HCT116 (cell line): ENCODE measurements at regions not wholly inside any gene's neighbourhood (a gene's known extent, or its start where the extent isn't known, plus 50 kb on each side); places are given as distances from the start of the nearest gene placed in this dataset.

ENCODE experiments used
- ATAC-seq: fragments of 200-7000 bp; cut with Tn5 transposase; 2 replicates; pipeline ENCODE4 v1.9.1; 2020; ENCODE audit warnings: mild to moderate bottlenecking, moderate library complexity
- BruUV-seq: library from RNA; stranded (reverse); fragments of 400-500 nt; replicated peaks from 2 replicates; lab custom pipeline; 2021; lab: Mats Ljungman, UMichigan
- CTCF ChIA-PET: fragments of 300-600 bp; sonication (Branson Sonifier 250); formaldehyde crosslinking; loops from one replicate; lab custom pipeline; 2021; ENCODE audit warnings: antibody characterized with exemption; lab: Charles Lee
- POLR2A ChIA-PET: fragments of 300-600, 350-600 bp; sonication (Branson Sonifier 250); formaldehyde crosslinking; loops from one replicate; lab custom pipeline; 2021; ENCODE audit warnings: antibody characterized with exemption; lab: Charles Lee
- RAD21 ChIA-PET, 2 experiments: fragments of 300-600 bp; sonication (Branson Sonifier 250); formaldehyde crosslinking; loops; one replicate each; lab custom pipeline; 2023; ENCODE audit warnings: low total read pairs in 2 of 2; ENCODE audit not compliant: uncharacterized antibody in 2 of 2, unreplicated experiment in 2 of 2, low non-redundant PET in 1 of 2; lab: Charles Lee
- DNase-seq: peaks from one replicate; pipeline ENCODE4 v3.0.0-alpha.2; 2010; ENCODE audit warnings: low read depth, low spot score
- H2AFZ ChIP-seq: fragments of 200-600 bp; shearing (Covaris generic), sonication (generic); 2 replicates; pipeline ENCODE4 v1.6.1; 2017; ENCODE audit warnings: low read depth, mixed run types, mixed read lengths, antibody characterized with exemption, low read length; ENCODE audit not compliant: poor library complexity, severe bottlenecking
- H3K27ac ChIP-seq: 2 replicates; pipeline ENCODE4 v1.5.1; 2012; ENCODE audit warnings: low read depth, low read length
- H3K27me3 ChIP-seq: fragments of 200-600 bp; sonication (generic); 2 replicates; pipeline ENCODE4 v1.6.1; 2016; ENCODE audit warnings: mixed run types, low read length, mixed read lengths; ENCODE audit not compliant: insufficient read depth
- H3K36me3 ChIP-seq, 2 experiments: fragments of 200-500 bp in 1 of 2; fragments of 200-600 bp in 1 of 2; sonication (Bioruptor generic) in 1 of 2; sonication (generic) in 1 of 2; 2 replicates each; pipeline versions ENCODE4 v1.5.1 to v1.6.1; 2014 to 2016; ENCODE audit warnings: low read length in 2 of 2, inconsistent platforms in 1 of 2, mixed read lengths in 1 of 2, mixed run types in 1 of 2; ENCODE audit not compliant: insufficient read depth in 2 of 2, control insufficient read depth in 1 of 2
- H3K4me1 ChIP-seq, 2 experiments: fragments of 200-600 bp in 1 of 2; sonication (generic) in 1 of 2; 2 replicates each; pipeline versions ENCODE4 v1.5.1 to v1.6.1; 2012 to 2017; ENCODE audit warnings: low read length in 2 of 2, inconsistent platforms in 1 of 2, mild to moderate bottlenecking in 1 of 2, mixed read lengths in 1 of 2, mixed run types in 1 of 2, moderate library complexity in 1 of 2; ENCODE audit not compliant: insufficient read depth in 2 of 2, control insufficient read depth in 1 of 2
- H3K4me2 ChIP-seq: fragments of 200-600 bp; sonication (generic); 2 replicates; pipeline ENCODE4 v1.6.1; 2017; ENCODE audit warnings: mixed run types, low read length, mixed read lengths
- H3K4me3 ChIP-seq, 2 experiments: fragments of 200-600 bp in 1 of 2; sonication (generic) in 1 of 2; replicated peaks in 1 of 2; 2 replicates each; pipeline ENCODE4 v1.5.1; 2011 to 2016; ENCODE audit warnings: low read length in 2 of 2, control low read depth in 1 of 2, low read depth in 1 of 2, mild to moderate bottlenecking in 1 of 2, mixed read lengths in 1 of 2, mixed run types in 1 of 2
- H3K79me2 ChIP-seq: fragments of 200-600 bp; sonication (generic); 2 replicates; pipeline ENCODE4 v1.6.1; 2017; ENCODE audit warnings: mild to moderate bottlenecking, mixed run types, low read length, moderate library complexity, mixed read lengths; ENCODE audit not compliant: insufficient read depth
- H3K9ac ChIP-seq: fragments of 200-600 bp; sonication (generic); 2 replicates; pipeline ENCODE4 v1.6.1; 2016; ENCODE audit warnings: low read length, mixed read lengths
- H3K9me2 ChIP-seq: fragments of 200-600 bp; sonication (generic), shearing (Covaris generic); 2 replicates; pipeline ENCODE4 v1.6.1; 2017; ENCODE audit warnings: mixed run types, mild to moderate bottlenecking, moderate library complexity; ENCODE audit not compliant: insufficient read depth
- H3K9me3 ChIP-seq, 2 experiments: fragments of 200-500 bp in 1 of 2; fragments of 200-600 bp in 1 of 2; sonication (Bioruptor generic) in 1 of 2; sonication (generic) in 1 of 2; 2 replicates each; pipeline ENCODE4 v1.6.1; 2014 to 2017; ENCODE audit warnings: low read length in 2 of 2, mixed read lengths in 2 of 2, inconsistent platforms in 1 of 2, low read depth in 1 of 2, mild to moderate bottlenecking in 1 of 2, mixed run types in 1 of 2, moderate library complexity in 1 of 2; ENCODE audit not compliant: control insufficient read depth in 1 of 2, insufficient read depth in 1 of 2
- H4K20me1 ChIP-seq: fragments of 200-600 bp; sonication (generic), shearing (Covaris generic); 2 replicates; pipeline ENCODE4 v1.6.1; 2017; ENCODE audit warnings: mixed run types, mild to moderate bottlenecking, moderate library complexity; ENCODE audit not compliant: insufficient read depth
- CBX3 ChIP-seq: IDR thresholded peaks from 2 replicates; pipeline ENCODE4 v1.6.1; 2012; ENCODE audit warnings: low read depth
- CEBPB ChIP-seq: IDR thresholded peaks from 2 replicates; pipeline ENCODE4 v1.6.1; 2012; ENCODE audit warnings: low read depth
- ELF1 ChIP-seq: IDR thresholded peaks from 2 replicates; pipeline ENCODE4 v1.6.1; 2012; ENCODE audit warnings: low read depth, borderline replicate concordance
- FOSL1 ChIP-seq: IDR thresholded peaks from 2 replicates; pipeline ENCODE4 v1.6.1; 2012; ENCODE audit warnings: low read depth
- POLR2A ChIP-seq: IDR thresholded peaks from 2 replicates; pipeline ENCODE4 v1.7.0; 2011; ENCODE audit warnings: borderline replicate concordance; ENCODE audit not compliant: insufficient read depth, insufficient read length; ENCODE audit errors: extremely low read depth
- POLR2AphosphoS5 ChIP-seq: IDR thresholded peaks from 2 replicates; pipeline ENCODE4 v1.6.1; 2011; ENCODE audit warnings: mild to moderate bottlenecking, low read depth, low read length, moderate library complexity
- SIN3A ChIP-seq: IDR thresholded peaks from 2 replicates; pipeline ENCODE4 v1.6.1; 2012; ENCODE audit warnings: low read depth
- SP1 ChIP-seq: IDR thresholded peaks from 2 replicates; pipeline ENCODE4 v1.6.1; 2012; ENCODE audit warnings: low read depth
- YY1 ChIP-seq: IDR thresholded peaks from 2 replicates; pipeline ENCODE4 v1.6.1; 2011; ENCODE audit warnings: low read length, low read depth, moderate library complexity, mild to moderate bottlenecking; ENCODE audit not compliant: insufficient replicate concordance; ENCODE audit errors: extremely low read depth
- ZFX ChIP-seq: fragments of 450-650 bp; IDR thresholded peaks from 2 replicates; pipeline ENCODE4 v1.6.1; 2017
- intact Hi-C: fragments of 100-400 bp; cut with micrococcal nuclease; formaldehyde crosslinking; loops from 2 replicates; pipeline ENCODE4 v1.10.0; 2022
- TF ChIP-seq, protein P1 (sequence below): IDR thresholded peaks from 2 replicates; pipeline ENCODE4 v1.6.1; 2012
- TF ChIP-seq, protein P2 (sequence below): IDR thresholded peaks from 2 replicates; pipeline ENCODE4 v1.6.1; 2012; ENCODE audit warnings: low read depth
- TF ChIP-seq, protein P3 (sequence below): IDR thresholded peaks from 2 replicates; pipeline ENCODE4 v1.6.1; 2011; ENCODE audit warnings: mild to moderate bottlenecking, low read length, moderate library complexity; ENCODE audit not compliant: insufficient replicate concordance; ENCODE audit errors: extremely low read depth

DNA sequence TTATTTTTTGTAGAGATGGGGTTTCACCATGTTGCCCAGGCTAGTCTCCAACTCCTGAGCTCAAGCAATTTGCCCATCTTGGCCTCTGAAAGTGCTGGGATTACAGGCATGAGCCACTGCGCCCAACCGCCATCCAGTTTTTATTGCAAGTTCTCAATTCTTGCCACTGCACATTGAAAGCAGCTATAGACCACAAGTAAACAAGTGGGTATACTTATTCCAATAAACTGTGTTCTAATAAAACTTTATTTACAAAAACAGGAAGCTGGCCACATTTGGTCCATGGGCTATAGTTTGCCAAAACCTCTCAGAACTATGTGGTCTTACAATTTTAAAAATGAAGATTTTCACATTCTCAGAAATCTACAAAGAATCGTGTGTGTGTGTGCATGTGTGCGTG is 313.6 kb upstream of the RASGEF1B start:
- Histone ChIP-seq H4K20me1 (no peaks in the 10 kb centered on the region), H3K27me3 (0 out of 2 replicates have a peak, but pooled peaks cover 4% of the 10 kb centered on the region), H3K79me2 (no peaks in the 10 kb centered on the region), H3K36me3 (no peaks in the 10 kb centered on the region), H3K4me1 (no peaks in the 10 kb centered on the region), H3K4me2 (no peak overlapping the region), H3K9ac (no peak overlapping the region), H3K27ac (no peak overlapping the region), H3K4me3 (no peak overlapping the region), H2AFZ (no peak overlapping the region), H3K9me2 (no peaks in the 10 kb centered on the region), H3K9me3 (no peaks in the 10 kb centered on the region)
- DNase-seq (no peak), ATAC-seq (no peak)
- RAD21 ChIA-PET = no interaction called here
- no TSS peak for BruUV-seq
- POLR2A ChIA-PET = no interaction called here
- TF ChIP-seq POLR2AphosphoS5 = no peak
- no peak for TF ChIP-seq CEBPB
- TF ChIP-seq SP1 = no peak
- TF ChIP-seq, protein P1, sequence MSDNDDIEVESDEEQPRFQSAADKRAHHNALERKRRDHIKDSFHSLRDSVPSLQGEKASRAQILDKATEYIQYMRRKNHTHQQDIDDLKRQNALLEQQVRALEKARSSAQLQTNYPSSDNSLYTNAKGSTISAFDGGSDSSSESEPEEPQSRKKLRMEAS = no peak
- TF ChIP-seq POLR2A = no peak
- TF ChIP-seq FOSL1 = no peak
- TF ChIP-seq, protein P2, sequence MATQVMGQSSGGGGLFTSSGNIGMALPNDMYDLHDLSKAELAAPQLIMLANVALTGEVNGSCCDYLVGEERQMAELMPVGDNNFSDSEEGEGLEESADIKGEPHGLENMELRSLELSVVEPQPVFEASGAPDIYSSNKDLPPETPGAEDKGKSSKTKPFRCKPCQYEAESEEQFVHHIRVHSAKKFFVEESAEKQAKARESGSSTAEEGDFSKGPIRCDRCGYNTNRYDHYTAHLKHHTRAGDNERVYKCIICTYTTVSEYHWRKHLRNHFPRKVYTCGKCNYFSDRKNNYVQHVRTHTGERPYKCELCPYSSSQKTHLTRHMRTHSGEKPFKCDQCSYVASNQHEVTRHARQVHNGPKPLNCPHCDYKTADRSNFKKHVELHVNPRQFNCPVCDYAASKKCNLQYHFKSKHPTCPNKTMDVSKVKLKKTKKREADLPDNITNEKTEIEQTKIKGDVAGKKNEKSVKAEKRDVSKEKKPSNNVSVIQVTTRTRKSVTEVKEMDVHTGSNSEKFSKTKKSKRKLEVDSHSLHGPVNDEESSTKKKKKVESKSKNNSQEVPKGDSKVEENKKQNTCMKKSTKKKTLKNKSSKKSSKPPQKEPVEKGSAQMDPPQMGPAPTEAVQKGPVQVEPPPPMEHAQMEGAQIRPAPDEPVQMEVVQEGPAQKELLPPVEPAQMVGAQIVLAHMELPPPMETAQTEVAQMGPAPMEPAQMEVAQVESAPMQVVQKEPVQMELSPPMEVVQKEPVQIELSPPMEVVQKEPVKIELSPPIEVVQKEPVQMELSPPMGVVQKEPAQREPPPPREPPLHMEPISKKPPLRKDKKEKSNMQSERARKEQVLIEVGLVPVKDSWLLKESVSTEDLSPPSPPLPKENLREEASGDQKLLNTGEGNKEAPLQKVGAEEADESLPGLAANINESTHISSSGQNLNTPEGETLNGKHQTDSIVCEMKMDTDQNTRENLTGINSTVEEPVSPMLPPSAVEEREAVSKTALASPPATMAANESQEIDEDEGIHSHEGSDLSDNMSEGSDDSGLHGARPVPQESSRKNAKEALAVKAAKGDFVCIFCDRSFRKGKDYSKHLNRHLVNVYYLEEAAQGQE = no peak
- no peak for TF ChIP-seq ELF1
- no peak for TF ChIP-seq CBX3
- TF ChIP-seq, protein P3, sequence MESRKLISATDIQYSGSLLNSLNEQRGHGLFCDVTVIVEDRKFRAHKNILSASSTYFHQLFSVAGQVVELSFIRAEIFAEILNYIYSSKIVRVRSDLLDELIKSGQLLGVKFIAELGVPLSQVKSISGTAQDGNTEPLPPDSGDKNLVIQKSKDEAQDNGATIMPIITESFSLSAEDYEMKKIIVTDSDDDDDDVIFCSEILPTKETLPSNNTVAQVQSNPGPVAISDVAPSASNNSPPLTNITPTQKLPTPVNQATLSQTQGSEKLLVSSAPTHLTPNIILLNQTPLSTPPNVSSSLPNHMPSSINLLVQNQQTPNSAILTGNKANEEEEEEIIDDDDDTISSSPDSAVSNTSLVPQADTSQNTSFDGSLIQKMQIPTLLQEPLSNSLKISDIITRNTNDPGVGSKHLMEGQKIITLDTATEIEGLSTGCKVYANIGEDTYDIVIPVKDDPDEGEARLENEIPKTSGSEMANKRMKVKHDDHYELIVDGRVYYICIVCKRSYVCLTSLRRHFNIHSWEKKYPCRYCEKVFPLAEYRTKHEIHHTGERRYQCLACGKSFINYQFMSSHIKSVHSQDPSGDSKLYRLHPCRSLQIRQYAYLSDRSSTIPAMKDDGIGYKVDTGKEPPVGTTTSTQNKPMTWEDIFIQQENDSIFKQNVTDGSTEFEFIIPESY = no peak
- TF ChIP-seq ZFX = no peak
- TF ChIP-seq SIN3A = no peak
- TF ChIP-seq YY1 = no peak
- intact Hi-C loops = no loop called here
- CTCF ChIA-PET = no interaction called here
